ENCODE measurements at regions not wholly inside any gene's neighbourhood (a gene's known extent, or its start where the extent isn't known, plus 50 kb on each side); places are given as distances from the start of the nearest gene placed in this dataset.

DNA sequence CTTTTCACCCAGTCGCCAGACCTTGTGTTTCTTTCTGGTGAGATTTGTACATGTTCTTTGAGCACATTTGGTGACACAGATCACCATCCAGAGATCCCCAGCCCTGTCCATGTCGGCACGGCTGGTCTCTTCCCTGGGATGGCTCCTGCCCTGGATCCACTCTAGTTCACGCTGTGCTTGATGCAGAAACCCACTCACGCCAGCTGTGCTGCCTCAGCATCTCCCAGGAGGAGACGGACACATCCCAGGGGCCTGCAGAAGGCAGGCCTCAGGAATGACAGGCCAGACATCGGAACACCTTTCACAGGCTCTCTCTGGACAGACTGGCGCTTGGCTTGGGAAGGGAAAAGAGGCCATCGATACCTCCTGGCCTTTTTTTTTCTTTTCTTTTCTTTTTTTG, 203.6 kb downstream of the ACKR3 start:
- DNase-seq (ENCODE audit: low spot score) (no peak), ATAC-seq (ENCODE audit: low FRiP score) (no peak)
- TF ChIP-seq, protein P1, sequence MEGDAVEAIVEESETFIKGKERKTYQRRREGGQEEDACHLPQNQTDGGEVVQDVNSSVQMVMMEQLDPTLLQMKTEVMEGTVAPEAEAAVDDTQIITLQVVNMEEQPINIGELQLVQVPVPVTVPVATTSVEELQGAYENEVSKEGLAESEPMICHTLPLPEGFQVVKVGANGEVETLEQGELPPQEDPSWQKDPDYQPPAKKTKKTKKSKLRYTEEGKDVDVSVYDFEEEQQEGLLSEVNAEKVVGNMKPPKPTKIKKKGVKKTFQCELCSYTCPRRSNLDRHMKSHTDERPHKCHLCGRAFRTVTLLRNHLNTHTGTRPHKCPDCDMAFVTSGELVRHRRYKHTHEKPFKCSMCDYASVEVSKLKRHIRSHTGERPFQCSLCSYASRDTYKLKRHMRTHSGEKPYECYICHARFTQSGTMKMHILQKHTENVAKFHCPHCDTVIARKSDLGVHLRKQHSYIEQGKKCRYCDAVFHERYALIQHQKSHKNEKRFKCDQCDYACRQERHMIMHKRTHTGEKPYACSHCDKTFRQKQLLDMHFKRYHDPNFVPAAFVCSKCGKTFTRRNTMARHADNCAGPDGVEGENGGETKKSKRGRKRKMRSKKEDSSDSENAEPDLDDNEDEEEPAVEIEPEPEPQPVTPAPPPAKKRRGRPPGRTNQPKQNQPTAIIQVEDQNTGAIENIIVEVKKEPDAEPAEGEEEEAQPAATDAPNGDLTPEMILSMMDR (IDR thresholded peaks at IDR 0.05): no peak

DNA sequence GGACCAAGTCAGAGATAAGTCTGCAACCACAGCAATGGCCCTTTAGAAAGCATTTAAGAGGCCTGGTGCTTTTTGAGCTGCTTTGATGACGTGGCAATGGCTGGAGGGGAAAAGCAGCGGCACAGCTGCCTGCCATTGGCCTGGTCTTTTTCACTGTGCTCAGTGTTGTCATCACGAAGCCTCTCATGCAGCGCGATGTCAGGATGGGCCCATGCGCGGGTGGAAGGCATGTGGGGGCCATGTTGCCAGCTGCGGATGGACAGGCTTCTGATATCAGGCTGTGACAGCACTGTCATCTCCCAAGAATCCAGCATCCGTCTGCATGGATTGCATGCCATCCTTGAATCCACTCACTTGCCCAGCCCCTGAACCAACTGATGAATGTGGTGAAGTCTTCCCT, 204.5 kb downstream of the ACKR3 start:
- DNase-seq (ENCODE audit: low spot score) (no peak), ATAC-seq (ENCODE audit: low FRiP score) (no peak)
- TF ChIP-seq, protein P1 (IDR thresholded peaks at IDR 0.05): no peak

DNA sequence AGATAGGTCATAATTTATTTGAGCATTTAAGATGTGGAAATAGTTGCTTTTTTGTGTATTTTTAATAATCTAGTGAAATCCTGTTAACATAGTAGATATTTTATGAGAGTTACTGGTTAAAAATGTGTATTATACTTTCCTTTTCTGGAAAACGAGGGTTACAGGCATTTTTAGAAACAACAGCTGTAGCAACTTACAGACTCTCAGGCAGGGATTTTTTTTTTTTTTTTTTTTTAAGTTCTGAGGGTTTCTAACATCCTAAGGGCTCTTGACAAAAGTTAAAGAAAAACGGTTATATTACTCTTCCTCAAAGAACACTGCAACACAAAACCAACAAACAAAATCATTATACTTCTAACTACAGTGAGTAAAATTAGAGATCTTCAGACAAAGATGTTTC, 205.9 kb downstream of the ACKR3 start:
- TF ChIP-seq, protein P1 (IDR thresholded peaks at IDR 0.05): no peak
- DNase-seq (ENCODE audit: low spot score) (no peak), ATAC-seq (ENCODE audit: low FRiP score) (no peak)

DNA sequence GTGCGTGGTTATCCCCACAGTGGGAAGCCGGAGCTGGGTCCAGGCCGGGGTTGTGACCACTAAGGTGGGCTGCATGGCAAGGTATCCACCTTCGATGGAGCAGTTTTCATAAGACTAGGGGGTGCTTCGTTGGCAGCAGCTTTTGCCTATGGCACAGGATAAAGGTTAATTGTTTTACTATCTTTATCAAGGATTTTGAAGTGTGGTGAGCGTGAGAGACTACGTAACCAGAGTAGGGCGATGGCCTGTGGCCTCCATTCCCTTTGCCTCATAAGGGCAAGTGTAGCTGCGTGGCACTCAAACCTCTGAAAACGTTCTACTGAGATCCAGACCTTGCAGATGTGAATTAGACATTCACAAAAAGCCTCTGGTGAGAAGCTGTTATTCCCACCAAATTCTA, 206.6 kb downstream of the ACKR3 start:
- ATAC-seq (ENCODE audit: low FRiP score): no peak
- TF ChIP-seq, protein P1 (IDR thresholded peaks at IDR 0.05): no peak
- DNase-seq (ENCODE audit: low spot score): no peak

DNA sequence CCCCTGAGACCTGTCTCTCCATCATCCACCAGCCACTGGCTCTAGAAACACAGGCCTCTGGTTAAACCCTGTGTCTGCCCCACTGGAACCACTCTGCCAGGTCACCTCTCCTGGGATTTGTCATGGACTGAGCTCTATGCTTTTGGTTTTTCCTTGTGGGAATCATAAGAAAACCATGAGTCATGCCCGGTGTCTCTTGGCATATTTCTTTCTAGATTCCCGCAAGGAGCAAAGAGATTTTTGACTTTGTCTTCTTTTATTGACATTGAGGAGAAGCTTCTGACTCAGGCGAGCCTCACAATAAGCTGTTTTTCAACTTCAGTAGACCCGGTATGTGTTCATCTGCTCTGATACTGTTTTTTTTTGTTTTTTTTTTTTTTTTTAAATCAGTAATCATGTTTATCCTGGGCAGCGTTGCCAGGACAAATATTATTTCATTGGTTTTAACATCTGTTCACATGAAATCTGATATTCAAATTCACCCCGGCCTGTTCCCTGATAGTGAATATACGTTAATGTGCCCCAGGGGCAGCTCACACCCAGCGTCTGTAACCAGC, 207.1 kb downstream of the ACKR3 start:
- ATAC-seq (ENCODE audit: low FRiP score) (no peak), DNase-seq (ENCODE audit: low spot score) (no peak)

DNA sequence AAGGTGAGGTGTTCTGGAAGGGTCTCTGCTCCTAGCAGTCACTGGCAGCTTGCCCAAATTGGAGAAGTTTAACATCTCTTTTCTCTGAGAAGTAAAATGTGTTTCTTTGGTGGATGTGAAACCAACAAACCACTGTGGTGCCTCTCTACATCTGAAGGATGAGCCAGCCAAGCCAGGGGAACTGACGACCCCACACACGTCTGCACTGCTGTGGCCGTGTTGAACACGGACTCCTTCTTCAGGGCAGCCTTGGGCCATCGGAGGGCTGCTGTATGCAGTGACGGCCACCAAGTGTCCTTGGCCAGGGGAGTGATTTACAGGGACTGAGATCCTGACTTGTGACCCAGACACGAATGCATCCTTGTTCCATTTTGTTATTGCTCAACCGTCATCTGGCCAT, 207.8 kb downstream of the ACKR3 start:
- no peak for ATAC-seq (ENCODE audit: low FRiP score)
- DNase-seq (ENCODE audit: low spot score): no peak
- TF ChIP-seq, protein P1 (IDR thresholded peaks at IDR 0.05): no peak

More for the DNA sequence above, 207.1 kb downstream of the ACKR3 start:
- TF ChIP-seq, protein P1 (IDR thresholded peaks at IDR 0.05): no peak

DNA sequence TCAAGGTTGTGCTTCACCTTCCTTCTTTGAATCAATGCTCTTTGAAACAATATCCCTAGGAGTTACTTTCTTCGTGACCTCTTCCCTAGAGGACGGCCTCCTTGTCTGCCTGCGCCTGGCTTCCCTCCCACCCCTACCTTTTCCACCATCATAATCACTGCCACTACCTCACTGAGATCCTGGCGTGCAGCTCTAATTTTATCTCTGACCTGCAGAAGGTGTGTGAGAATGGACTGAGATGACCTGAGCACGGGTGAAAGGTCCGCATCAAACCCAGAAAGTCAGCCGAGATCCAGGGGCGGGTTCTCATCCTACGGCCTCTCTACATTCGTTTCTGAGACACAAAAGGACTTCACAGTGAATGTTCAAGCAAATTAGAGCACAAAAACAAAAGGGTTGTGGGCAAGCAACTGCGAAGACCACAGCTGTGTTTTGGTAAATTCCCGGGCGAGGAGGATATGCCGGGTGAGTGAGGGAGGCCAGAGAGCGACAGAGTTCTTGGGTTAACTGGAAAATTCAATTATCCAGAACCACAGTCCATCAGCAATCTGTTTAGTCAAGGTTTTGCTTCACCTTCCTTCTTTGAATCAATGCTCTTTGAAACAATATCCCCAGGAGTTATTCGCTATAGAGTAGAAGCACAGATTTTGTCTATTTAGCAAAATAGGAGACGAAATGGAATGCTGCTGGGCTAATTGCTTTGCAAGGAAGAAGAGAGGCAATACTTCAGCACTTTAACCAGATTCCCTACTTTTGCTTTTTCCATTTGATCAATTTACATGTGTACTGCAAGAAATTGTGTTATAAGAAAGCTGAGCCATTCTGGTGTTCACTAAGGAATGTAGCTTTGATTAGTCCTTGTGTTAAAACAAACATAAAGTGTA, 212.6 kb downstream of the ACKR3 start:
- ATAC-seq (ENCODE audit: low FRiP score) (no peak), DNase-seq (ENCODE audit: low spot score) (no peak)
- TF ChIP-seq, protein P1 (IDR thresholded peaks at IDR 0.05): no peak
